Fibroblast of peridontal ligament (primary cell): ENCODE measurements at regions not wholly inside any gene's neighbourhood (a gene's known extent, or its start where the extent isn't known, plus 50 kb on each side); places are given as distances from the start of the nearest gene placed in this dataset.

Experiments
- DNase-seq: peaks from one replicate; pipeline ENCODE4 v3.0.0-alpha.2; 2010; ENCODE audit errors: extremely low read depth

GRCh38 chr6:100181309-100181708, 187.3 kb upstream of the MCHR2 start:
- no peak for DNase-seq

DNA sequence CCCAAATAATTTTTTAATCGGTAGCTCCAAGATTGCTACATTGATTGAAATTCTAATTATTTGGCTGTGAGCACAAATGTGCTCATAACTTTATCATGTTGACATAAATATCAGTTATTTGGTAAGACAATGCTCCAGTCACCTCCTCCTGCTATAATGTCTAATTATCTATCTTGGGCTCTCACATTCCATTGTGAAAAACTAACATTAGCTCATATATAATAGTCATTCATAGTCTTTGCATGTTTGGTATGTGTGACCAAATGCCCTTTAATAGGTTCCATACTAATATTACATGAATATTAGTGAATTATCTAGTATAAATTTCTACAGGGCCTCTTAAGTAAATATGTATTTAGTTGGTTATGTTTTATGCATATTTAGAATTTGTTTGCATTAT, 185.6 kb upstream of the MCHR2 start:
- DNase-seq = no peak

- peak; percentile 24 for DNase-seq
Observed at GRCh38 chr6:100177956-100178355, 183.9 kb upstream of the MCHR2 start.

DNA sequence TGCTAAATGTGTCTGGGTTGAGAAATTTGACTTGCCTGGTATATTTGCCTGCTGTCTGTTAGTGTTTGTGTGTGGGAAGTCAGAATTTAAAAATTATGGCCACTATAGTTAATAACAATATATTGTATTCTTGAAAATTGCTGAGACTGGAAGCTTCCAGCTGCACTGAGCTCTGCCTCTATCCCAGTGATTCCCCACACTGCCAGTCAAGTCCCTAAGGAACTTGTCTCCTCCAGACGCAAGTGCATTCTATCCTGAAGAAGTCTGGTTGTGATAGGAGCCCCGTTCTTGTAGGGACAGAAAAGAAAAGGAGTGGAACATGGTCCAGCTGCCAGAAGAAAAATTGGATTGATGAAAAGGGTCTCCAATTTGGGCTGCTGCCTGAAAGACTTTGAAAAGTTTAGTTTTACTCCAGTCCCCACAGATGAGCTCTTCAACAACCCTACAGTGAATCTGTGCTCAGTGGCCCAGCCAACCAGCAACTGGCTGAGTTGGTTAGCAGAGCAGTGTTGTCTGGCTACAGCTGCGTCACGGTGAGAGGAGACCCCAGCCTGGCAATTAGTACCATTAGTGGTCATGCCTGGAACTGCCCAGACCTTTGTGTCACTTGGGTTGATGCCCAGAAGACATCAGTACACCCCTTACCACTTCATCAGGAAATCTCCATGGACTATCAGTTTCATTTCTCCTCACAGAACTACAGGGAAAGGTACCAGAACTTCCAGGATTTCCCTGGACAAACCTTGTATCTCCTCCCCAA, 183.1 kb upstream of the MCHR2 start:
- no peak for DNase-seq

GRCh38 chr6:100176311-100176950, 182.4 kb upstream of the MCHR2 start:
- DNase-seq = peak; percentile 80

DNA sequence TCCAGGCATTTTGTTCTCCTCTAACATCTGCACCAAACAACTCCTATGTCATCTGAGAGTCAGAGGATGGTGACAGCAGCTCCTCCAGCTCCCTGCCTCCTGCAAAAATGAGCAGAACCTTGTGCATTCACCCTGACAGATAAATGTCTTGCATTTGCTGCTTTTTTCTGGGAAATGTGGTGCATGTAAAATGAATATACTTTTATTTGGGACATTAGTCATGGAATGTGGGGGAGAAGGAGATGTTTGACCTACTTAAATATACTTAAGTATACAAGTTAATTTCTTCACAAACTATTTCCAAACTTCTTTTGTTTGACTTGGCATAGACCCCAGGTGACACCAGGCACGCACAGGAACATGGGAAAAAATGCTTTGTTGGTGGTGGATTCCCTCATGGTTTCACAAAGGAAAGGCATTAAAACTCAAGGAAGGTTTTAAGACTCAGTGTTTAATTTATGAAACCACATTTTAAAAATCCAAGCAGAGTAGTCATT, 181.8 kb upstream of the MCHR2 start:
- peak; percentile 96 for DNase-seq

GRCh38 chr6:100173211-100173610, 179.2 kb upstream of the MCHR2 start:
- peak; percentile 37 for DNase-seq

GRCh38 chr6:100172322-100172713, 178.3 kb upstream of the MCHR2 start:
- DNase-seq = no peak

DNA sequence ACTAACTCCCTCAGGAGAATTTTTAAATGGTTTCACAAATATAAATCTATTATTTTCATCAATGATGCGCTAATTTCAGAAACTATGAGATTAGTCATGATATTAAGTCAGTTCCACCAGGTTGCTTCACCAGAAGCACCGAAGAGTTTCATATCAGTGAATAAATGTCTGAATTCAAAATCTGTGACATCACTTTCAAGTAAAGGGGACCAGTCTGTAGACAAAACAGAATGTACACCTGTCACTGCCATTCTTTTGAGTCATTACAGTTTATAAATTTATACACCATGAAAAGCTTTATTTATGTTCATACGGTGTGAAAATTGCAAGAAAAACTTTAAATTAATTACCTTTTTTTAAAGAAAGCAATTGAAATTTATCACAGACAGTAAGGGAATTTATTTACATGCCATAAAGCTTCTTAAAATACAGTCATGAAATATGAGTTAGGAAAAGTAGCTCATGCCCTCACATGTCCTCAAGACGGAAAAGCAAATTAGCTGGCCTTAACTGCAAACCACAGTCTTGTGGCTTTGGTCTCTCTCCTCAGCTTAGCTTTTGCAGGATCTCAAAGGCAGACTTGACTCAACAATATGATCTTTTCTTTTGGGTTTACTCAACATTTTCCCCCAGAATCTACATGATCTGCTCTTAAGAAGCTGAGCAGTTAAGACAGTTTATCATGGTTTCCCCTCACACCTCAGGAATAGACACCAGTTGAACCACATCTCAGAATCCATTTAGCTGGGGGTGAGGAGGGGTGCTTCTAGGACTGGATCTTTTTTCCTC, 177.7 kb upstream of the MCHR2 start:
- peak; percentile 88 for DNase-seq

DNA sequence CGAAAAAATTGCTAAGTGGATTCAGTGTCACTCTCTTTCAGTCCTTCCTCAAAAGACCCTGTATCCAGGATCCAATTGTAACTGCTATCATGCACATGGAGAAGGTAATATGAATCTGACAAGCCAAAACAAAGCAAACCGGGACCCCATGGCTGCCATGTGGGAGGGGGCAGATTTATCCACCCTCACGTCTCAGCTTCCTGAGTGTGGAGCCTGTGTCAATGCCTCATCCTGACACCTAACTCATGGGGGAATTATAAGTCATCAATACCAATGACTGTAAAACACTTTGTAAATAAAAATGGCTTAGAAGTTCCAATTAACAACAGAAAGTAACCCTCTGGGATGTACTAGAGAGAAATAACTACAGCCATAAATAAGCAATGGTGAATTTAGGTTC, 174.1 kb upstream of the MCHR2 start:
- no peak for DNase-seq

DNA sequence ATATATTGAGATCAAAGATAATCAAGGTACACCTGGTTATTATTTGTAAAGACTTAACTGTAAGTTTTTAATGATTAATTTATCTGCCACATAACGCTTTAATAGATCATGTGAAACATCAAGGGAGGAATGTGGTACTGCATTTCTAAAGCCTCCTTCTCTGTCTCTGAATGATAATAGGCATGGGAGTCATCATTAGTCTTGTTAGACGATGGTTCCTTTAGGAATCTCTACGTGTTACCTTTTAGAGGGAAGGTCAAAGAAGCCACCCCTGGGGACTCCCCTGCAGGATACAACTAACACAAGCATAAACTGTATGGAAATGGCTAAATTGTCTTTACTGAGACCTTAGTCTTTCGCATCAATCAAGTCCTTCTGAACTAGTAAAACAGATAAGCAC, 173.6 kb upstream of the MCHR2 start:
- DNase-seq = no peak

DNA sequence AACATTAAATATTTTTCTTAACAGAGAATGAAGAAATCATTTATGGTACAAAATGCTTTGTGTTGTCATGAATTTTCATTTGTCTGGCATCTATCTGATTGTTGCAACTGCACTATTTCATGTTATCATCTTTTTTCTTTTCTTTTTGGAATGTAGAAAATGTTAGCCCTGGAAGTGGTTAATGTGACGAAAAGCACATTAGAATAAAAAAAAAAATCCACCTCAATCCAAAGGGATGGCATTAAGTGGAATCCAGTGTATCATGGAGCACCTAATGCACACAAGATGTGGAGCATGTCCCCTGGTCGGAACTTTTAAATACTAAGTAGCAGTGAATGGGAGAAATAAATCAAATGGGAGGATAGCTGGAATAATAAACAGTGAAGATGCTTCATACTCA, 172.9 kb upstream of the MCHR2 start:
- DNase-seq = no peak

- no peak for DNase-seq
Observed at GRCh38 chr6:100165442-100165841, 171.4 kb upstream of the MCHR2 start.

GRCh38 chr6:100163035-100163434, 169.0 kb upstream of the MCHR2 start:
- DNase-seq = no peak

- DNase-seq = no peak
Observed at GRCh38 chr6:100161782-100162365, 167.9 kb upstream of the MCHR2 start.

- no peak for DNase-seq
Observed at GRCh38 chr6:100160930-100161329, 166.9 kb upstream of the MCHR2 start.

DNA sequence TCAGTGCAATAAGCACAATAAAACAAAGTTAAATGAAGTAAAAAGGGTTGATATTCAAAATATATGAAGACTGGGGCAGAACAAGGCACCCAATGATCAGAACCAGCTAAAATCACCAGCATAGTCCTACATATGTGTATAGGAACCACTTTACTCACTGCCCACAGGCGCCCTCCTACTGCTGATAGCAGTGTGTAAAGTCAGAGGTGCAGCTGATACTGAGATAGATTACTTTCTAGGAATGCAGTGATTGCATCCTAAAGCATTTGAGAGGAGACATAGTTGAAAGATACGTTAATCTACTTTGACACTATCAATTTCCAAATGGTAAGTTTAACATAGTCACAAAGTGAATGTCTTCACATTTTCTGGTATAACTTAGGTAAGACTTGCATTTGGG, 161.1 kb upstream of the MCHR2 start:
- DNase-seq = no peak

DNA sequence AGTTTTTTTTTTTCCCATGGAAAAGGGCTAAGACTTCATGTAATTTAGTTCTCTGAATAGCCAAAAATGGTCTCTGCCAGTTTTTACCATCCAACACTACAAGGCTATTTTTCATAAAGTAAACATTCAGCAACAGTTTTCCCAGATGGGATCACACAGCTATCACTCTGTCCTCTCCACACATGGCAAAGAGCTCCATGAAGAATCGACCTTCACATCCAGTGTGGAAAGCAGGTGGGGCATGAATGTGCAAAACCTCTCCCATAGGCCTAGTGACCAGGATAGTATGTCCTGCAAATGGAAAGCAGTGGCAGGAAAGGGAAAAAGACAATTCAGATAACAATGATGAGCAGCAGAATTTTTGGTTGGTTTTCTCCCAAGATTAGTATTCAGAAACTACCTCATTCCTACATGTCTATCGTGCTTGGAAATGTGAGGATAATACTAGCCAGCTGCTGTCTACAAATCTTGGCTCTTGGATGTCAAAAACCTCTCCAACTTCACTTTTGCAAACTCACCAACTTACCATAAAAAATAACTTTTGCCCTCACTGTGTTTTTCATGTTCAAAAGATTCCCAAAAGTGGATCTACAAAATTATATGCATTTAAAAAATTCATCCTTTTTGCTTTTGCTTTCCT, 159.7 kb upstream of the MCHR2 start:
- no peak for DNase-seq

DNA sequence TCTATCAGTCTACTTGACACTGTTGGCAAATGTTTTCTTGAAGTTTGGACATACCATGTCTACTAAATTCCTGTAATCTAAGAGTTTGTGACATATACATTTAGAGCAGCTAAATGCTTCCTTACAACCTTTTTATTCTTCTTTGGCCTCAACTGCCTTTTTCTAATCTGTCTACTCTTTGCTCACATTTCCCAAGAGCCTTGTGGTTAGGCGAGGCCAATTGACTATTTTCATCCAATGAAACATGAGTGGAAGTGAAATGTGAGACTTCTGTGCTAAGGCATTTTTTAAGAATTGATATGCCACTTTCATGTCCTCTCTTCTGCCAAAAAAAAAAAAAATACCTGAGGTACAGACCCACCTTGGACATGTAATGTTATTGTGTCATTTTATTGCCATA, 158.2 kb upstream of the MCHR2 start:
- peak; percentile 49 for DNase-seq

DNA sequence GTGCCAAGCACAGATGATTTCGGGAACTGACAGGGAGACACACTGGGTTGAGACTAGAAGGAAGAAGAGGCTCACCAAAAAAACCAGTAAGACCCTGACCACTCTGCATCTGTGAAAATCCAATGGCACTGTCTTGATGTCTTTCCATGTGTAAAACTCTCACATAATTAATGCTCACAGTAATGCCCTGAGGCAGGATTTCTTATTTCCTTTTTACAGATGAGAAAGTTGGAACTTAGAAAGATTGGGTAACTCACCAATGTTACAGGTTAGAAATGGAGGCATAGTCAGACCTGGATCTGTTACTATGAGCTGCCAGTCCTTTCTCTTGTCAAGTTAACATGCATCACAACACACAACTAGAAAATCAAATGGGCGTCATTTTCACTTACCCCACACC, 151.0 kb upstream of the MCHR2 start:
- no peak for DNase-seq

GRCh38 chr6:100138346-100139022, 144.5 kb upstream of the MCHR2 start:
- no peak for DNase-seq
